HG03139 (cell line): ENCODE measurements at regions not wholly inside any gene's neighbourhood (a gene's known extent, or its start where the extent isn't known, plus 50 kb on each side); places are given as distances from the start of the nearest gene placed in this dataset.

Source experiments
- ATAC-seq: cut with Tn5 transposase; IDR thresholded peaks from one replicate; pipeline ENCODE4 v1.9.1; 2021; ENCODE audit not compliant: unreplicated experiment

- ATAC-seq: no peak
Measured at GRCh38 chr2:219944866-219945265, 317.4 kb downstream of the SLC4A3 start.

- no peak for ATAC-seq
Measured at GRCh38 chr2:219946021-219946420, 318.6 kb downstream of the SLC4A3 start.

GRCh38 chr2:219946529-219946928, 319.1 kb downstream of the SLC4A3 start:
- ATAC-seq: no peak

GRCh38 chr2:219947575-219947974, 320.1 kb downstream of the SLC4A3 start:
- ATAC-seq: no peak

GRCh38 chr2:219949053-219949452, 321.6 kb downstream of the SLC4A3 start:
- ATAC-seq: no peak

GRCh38 chr2:219951099-219951498, 323.7 kb downstream of the SLC4A3 start:
- ATAC-seq: no peak

- ATAC-seq: no peak
Measured at GRCh38 chr2:219954331-219954730, 326.9 kb downstream of the SLC4A3 start.

- ATAC-seq: no peak
Measured at GRCh38 chr2:219957820-219958219, 330.4 kb downstream of the SLC4A3 start.

GRCh38 chr2:219958941-219959340, 331.5 kb downstream of the SLC4A3 start:
- no peak for ATAC-seq

GRCh38 chr2:219959471-219959870, 332.0 kb downstream of the SLC4A3 start:
- ATAC-seq: no peak

GRCh38 chr2:219961947-219962498, 334.6 kb downstream of the SLC4A3 start:
- no peak for ATAC-seq

GRCh38 chr2:219962801-219963200, 335.4 kb downstream of the SLC4A3 start:
- no peak for ATAC-seq

- no peak for ATAC-seq
Measured at GRCh38 chr2:219965287-219966194, 338.1 kb downstream of the SLC4A3 start.

- ATAC-seq: no peak
Measured at GRCh38 chr2:219967247-219968245, 340.1 kb downstream of the SLC4A3 start.

GRCh38 chr2:219968685-219969345, 341.4 kb downstream of the SLC4A3 start:
- ATAC-seq: no peak

- no peak for ATAC-seq
Measured at GRCh38 chr2:219969508-219969907, 342.1 kb downstream of the SLC4A3 start.

GRCh38 chr2:219973136-219973535, 345.7 kb downstream of the SLC4A3 start:
- no peak for ATAC-seq

GRCh38 chr2:219976871-219977270, 349.4 kb downstream of the SLC4A3 start:
- ATAC-seq: no peak

GRCh38 chr2:219980638-219981037, 353.2 kb downstream of the SLC4A3 start:
- ATAC-seq: no peak

- ATAC-seq: no peak
Measured at GRCh38 chr2:219983836-219984235, 356.4 kb downstream of the SLC4A3 start.

- no peak for ATAC-seq
Measured at GRCh38 chr2:219985017-219985416, 357.6 kb downstream of the SLC4A3 start.
